GM21723 (cell line): ENCODE measurements at regions not wholly inside any gene's neighbourhood (a gene's known extent, or its start where the extent isn't known, plus 50 kb on each side); places are given as distances from the start of the nearest gene placed in this dataset.
"Not testable (repeated sequence)": the region's sequence is repeated elsewhere in the genome, so short reads cannot be mapped to it uniquely, and the experiment has no call there.

Source experiments
- ATAC-seq: cut with Tn5 transposase; IDR thresholded peaks from one replicate; pipeline ENCODE4 v1.9.1; 2021; ENCODE audit warnings: mild to moderate bottlenecking, moderate library complexity; ENCODE audit not compliant: unreplicated experiment

DNA sequence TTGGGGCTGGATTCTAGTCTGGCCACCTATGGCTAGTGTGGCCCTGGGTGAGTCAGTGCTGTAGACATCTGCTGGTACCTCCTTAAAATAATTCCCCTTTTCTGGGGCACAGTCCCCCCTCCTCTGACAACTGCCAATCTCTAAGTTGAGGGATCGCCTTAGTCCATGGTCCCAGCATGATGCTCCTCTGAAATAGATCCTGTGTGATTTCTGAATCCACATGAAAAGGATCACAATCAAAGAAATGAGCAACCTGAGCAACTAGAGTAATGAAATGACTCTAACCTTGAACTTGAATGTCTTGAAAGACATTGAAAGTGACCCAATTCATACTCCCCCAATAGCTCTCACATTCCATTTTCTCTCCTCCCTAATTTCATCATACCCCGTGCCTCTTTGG, 332.5 kb downstream of the VRK1 start:
- no peak for ATAC-seq

DNA sequence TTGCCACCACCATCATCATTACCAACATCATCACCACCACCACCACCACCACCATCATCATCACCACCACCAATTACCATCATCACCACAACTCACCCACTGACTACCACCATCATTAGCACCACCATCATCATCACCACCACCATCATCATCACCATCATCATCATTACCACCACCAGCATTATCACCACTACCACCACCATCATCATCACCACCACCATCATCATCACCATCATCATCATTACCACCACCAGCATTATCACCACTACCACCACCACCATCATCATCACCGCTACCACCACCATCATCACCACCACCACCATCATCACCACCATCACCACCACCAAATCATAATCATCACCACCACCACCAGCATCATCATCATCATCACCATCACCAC, 338.7 kb downstream of the VRK1 start:
- not testable (repeated sequence) for ATAC-seq

DNA sequence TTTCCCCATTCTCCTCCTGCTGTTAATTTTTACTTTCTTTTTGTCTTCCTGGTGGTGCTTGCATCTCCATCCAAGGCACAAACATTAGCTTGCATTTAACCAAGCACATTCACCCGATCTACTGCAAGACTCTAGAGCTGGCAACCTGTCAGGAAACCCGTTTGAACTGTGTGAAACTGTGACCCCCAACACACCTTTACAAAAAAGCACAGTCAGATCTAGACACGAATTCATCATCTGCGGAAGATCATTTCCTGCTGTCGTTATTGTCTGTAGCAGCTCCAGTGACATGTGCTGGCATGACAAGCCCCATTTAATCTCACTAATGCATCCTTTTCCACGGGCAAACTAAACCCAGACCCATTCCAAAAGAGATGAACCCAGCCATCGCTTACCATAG, 340.5 kb downstream of the VRK1 start:
- no peak for ATAC-seq

DNA sequence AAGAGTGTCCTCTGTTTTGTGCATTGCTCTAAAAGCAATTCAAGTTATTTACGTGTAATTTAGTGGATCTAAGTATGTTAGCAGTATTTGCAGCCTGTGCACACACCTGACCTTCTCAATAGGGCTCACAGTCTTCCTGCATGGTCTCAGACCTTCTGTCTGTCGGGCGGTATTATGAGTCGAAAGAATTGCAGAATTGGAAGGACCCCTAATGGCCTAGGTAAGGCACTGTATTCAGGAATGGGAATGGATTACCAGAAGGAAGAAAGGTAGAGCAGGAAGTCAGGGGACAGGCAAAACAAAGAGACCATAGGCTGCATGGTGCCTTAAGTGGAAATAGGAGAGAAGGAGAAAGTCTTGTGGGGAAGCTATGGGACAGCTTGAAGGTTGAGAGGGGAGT, 341.6 kb downstream of the VRK1 start:
- ATAC-seq: no peak

DNA sequence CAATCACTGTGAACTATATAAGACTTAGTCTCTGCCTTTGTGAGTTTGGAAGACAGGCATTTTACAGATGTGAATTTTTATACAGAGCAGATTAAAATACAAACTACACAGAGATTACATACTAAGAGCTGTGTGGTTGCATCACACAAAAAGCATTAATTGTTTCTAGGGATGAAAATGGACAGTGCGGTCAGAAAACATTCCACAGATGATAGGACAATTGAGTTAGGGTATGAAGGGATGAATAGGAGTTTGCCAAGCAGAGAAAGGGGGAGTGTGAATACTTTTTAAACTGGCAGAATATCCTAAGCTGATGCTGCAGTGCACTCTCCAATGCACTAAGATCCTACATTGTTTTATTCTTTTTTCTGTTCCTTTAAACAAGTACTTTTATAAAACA, 345.8 kb downstream of the VRK1 start:
- ATAC-seq: no peak

DNA sequence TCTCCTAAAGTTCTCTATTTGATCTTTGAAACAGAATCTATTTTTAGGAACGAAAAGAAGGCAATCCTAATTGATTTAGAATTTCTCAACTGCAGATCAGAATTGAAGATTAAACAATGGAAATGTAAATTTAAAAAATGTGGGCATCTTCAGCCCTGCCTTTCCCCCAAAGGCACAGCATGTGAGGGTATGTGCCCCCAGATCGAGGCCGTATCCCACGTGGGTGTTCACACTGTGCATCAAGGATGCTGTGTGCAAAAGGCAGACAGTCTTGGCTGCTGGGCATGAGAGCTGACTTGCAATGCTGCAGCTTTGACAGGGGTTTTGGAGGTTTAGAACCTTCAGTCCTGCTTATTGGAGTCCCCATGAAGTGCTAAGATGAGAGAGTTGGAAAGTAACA, 346.3 kb downstream of the VRK1 start:
- no peak for ATAC-seq

DNA sequence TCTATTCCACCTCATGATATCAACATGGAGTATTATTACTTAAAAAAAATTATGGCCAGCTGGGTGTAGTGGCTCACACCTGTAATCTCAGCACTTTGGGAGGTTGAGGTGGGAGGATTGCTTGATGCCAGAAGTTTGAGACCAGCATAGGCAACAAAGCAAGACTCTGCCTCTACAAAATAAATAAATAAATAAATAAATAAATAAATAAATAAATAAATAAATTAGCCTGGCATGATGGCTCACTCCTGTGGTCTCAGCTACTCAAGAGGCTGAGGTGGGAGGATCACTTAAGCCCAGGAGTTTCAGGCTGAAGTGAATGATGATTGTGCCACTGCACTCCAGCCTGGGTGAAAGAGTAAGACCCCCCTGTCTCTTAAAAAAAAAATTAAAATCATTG, 350.8 kb downstream of the VRK1 start:
- not testable (repeated sequence) for ATAC-seq

DNA sequence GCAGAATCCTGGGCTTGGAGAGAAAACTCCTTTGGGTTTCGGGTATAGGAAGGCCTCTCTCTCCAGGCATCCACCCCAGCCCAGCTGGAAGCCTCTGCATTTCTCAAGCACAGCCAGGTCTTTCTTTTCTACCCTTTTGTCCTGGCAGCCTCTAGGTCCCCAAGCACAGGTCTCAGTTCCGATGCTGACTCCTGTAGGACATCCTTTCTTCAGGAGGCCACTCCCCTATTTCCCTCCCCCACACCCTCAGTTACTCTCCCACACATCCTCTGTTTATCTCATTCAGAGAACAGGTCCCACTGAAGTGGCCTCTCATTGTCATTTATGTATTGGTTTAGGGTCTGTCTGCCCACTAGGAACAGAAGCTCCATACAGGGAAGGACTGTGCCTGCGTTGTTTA, 352.6 kb downstream of the VRK1 start:
- ATAC-seq: no peak

DNA sequence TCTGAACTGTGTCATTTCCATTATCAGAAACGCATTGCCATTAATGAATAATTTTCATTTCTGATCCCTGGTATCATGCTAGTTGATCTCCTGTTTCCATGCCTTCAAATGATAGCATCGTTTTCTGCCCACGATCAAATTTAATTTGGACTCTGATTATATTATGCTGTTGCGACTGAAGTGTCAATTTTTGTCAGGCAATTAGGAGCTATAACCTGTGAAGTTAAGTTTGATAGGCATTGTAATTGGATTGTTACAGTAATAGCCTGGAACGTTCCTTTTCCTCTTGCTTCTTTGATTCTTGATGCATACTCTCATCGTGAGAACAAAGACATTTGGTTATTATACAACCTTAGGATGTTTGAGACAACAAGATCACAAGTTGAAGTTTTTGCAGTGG, 356.3 kb downstream of the VRK1 start:
- no peak for ATAC-seq

DNA sequence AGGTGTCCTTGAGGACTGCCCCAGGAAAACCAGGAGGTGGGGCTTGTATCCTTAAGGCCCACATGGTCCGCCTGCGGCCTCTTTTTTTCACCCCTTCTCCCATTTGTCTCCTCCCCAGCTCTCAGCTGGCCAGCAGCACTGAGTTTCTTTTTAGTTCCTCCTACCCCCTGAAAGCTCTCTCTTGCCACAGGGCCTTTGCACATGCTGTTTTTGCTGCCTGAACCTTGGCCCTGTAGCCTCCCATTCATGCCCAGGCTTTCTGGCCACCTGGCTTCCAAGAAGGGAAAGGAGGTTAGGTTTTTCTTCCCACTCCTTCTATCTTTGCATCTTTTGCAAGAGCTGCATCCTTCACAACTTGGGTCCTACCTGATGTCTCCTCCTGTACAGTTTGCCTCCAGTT, 358.1 kb downstream of the VRK1 start:
- ATAC-seq: no peak

DNA sequence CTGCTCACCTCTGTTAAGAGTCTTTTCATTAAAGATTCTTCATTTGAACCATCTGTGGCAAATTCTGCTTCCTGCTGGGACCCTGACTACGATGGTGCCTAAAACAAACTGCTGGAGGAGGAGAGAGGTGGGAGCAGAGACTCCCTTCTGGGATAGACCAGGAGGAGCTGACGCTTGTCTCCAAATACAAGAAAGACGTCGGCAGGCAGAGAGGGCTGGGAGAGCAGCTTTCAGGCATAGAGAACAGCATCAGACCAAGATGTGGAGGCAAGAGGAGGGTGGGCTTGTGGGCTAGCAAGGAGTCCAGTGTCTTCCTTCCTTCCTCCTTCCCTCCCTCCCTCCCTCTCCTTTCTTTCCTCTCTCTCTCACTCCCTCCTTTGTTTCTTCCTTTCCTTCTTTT, 358.6 kb downstream of the VRK1 start:
- ATAC-seq: no peak

DNA sequence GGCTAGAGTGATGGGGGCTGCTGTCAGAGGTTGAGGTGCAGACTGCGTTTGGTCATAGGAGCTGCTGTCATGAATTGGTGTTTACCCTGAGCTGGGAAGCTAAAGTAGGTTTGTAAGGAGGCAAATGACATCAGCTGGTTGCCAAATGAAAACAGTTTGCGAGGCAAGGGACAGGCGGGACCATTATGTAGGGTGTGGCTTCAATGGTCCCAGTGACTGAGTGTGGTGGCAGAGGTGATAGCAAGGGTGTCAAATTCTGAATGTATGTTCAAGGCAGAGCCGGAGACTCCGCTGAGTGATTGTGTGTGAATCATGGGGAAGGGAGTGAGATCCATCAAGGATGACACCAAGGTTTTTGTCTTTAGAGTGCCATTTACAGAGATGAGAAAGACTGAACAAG, 359.5 kb downstream of the VRK1 start:
- no peak for ATAC-seq

DNA sequence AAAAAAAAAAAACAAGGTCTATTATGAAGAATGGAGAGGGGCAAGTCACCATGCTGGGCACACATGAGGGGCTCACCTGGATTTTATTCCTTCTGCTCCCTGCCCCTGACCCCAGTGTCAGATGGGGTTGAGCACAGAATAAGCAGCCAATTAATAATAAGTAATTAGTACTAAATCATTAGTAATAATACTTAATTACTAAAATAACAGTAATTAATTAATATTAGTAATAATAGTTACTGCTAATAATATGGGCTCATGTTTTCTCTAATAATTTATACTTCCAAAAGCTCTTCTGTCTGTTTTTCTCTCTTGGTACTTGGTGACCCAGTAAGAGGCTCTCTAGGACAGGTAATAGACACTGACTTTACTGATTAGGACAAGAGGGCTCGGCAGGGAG, 360.9 kb downstream of the VRK1 start:
- no peak for ATAC-seq

DNA sequence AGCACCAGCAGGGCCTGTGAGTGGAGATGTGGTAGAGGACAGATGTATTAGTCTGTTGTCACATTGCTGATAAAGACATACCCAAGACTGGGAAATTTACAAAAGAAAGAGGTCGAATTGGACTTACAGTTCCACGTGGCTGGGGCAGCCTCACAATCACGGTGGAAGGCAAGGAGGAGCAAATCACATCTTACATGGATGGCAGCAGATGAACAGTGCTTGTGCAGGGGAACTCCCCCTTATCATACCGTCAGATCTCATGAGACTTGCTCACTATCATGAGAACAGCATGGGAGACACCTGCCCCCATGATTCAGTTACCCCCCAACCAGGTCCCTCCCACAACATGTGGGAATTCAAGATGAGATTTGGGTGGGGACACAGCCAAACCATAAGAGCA, 361.9 kb downstream of the VRK1 start:
- no peak for ATAC-seq

DNA sequence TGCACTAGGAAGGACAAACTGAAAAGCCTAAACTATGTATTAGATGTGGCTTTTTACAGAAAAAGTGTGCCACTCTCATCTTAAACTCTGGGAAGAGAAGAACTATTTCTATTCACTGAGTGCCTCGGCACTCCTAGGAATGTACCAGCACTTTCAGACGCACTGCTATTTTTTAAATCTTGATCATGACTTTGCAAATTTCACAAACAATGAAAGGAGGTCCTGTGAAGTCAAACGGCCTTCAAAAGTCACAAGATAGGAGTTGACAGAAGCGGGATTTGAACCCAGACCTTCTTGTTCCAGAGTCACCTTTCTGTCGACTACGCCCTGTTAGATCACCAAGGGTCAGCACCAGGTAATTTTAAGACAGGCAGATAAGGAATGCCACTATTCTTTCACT, 365.4 kb downstream of the VRK1 start:
- no peak for ATAC-seq

DNA sequence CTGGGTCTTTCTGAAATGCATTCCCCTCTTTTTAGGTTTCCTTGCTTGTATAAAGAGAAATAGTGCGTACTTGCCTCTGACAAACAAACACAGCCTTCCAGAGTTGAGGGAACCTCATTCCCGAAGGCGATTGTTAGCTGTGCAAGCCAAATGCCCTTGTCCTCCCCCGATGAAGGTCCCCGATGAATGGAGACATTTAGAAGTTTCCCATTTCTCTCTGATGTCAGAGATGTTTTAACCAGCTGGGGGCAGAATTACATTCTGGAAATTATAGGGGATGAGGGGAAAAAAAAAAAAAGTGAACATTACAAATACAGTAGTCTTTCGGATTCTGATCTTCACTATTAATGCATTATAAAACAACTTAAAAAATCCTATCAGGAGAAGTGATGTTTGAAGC, 366.8 kb downstream of the VRK1 start:
- ATAC-seq: no peak

DNA sequence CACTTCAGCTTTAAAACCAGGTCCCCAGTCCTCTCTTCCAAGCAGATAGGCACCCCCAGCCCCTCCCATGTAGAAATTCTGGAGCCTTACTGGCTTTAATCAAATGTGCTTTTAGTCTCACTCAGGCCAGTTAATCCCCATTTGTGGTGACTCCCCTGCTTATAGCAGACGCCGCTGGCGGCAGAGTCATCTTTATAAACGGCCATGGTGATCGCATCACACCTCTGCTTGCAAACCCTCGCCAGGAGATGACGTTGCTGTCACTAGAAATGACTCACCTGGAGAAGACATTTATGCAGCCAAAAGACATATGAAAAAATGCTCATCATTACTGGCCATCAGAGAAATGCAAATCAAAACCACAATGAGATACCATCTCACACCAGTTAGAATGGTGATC, 369.3 kb downstream of the VRK1 start:
- no peak for ATAC-seq

DNA sequence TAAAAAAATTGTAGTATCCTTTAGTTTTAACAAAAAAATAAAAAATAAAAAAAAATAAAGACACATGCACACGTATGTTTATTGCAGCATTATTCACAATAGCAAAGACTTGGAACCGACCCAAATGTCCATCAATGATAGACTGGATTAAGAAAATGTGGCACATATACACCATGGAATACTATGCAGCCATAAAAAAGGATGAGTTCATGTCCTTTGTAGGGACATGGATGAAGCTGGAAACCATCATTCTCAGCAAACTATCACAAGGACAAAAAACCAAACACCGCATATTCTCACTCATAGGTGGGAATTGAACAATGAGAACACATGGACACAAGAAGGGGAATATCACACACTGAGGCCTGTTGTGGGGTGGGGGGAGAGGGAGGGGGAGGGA, 370.4 kb downstream of the VRK1 start:
- not testable (repeated sequence) for ATAC-seq

DNA sequence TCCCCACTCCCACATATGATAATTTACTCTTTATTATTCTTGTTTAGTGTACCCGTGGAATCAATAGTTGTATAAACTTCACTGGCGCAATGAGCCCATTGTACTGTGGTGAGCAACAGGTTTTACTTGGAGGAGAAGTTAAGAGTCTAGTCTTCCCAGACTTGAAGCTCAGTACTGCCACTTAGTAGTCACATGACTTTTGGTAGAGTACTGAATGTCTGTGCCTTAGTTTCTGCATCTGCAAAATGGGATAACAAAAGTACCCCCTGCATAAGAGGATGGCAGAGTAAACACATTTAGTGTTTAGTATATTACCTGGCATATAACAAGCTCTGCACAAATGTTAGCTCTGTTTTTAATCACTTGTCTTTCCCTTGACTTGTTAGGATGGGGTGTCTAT, 375.5 kb downstream of the VRK1 start:
- ATAC-seq: no peak

DNA sequence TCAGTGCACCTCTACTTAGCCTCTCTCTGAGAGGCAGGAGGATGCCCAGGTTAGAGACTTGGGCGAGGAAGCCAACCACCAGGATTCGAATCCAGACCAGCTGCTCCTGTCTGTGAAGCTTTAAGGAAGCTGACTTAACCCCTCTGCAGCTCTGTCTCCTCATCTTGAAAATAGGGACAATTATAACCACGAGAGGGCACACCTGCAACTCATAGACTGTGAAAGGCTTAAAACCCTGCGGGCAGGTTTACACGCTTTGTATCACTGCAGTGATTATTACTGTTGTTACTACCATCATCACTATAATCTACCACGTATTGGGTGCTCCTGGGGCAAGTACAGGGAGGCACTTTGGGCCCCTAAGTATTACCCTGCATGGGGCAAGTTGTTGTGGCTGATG, 379.8 kb downstream of the VRK1 start:
- no peak for ATAC-seq

DNA sequence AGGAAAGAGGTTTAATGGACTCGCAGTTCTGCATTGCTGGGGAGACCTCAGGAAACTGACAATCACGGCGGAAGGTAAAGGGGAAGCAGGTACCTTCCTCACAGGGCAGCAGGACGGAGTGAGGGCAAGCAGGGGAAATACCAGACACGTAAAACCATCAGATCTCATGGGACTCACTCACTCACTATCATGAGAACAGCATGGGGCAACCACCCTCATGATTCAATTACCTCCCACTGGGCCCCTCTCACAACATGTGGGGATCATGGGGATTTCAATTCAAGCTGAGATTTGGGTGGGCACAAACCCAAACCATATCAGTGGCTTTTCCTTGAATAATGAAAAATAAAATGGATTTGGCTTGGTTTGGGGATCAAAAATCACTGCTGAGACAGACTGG, 380.5 kb downstream of the VRK1 start:
- no peak for ATAC-seq

DNA sequence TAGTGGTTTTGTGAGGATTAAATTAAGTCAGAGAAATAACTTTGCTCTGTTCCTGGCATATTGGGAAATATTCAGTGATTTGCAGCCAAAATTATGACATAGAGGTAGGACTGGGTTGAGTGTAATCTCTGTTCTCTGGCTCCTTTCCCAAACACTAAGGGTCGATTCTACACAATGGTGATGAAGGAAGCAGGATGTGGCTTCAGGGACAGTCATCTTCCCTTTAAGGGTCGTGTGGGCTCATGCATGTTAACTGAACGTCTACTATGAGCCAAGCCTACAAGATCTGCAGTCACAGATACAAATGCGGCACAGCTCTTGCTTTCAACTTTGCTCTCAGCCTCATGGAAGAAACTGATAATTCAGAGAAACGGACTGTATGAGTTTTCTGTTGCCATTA, 381.6 kb downstream of the VRK1 start:
- no peak for ATAC-seq

DNA sequence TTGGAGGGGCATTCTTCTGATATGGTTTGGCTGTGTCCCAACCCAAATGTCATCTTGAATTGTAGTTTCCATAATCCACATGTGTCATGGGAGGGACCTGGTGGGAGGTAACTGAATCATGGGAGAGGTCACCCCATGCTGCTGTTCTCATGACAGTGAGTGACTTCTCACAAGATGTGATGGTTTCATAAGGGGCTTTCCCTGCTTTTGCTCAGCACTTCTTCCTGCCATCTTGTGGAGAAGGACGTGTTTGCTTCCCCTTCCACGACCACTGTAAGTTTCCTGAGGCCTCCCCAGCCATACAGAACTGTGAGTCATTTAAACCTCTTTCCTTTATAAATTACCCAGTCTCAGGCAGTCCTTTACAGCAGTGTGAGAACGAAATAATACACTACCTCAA, 382.4 kb downstream of the VRK1 start:
- ATAC-seq: no peak
